HepG2 (cell line): ENCODE measurements at regions not wholly inside any gene's neighbourhood (a gene's known extent, or its start where the extent isn't known, plus 50 kb on each side); places are given as distances from the start of the nearest gene placed in this dataset.

Experiments
- ATAC-seq: fragments of 200-7000 bp; cut with Tn5 transposase; 3 replicates; pipeline ENCODE4 v1.9.1; 2020; ENCODE audit warnings: mild to moderate bottlenecking, moderate library complexity
- BruUV-seq: library from RNA; stranded (reverse); fragments of 400-500 nt; replicated peaks from 2 replicates; lab custom pipeline; 2021; lab: Mats Ljungman, UMichigan
- CTCF ChIA-PET: fragments of 300-600 bp; formaldehyde crosslinking; extraction: SDS; loops from one replicate; lab custom pipeline; 2021; ENCODE audit warnings: low total read pairs, inconsistent platforms, low intra/inter-chr PET ratio; lab: Yijun Ruan, JAX
- POLR2A ChIA-PET: fragments of 350-600 bp; sonication (Branson Sonifier 250); formaldehyde crosslinking; loops from one replicate; lab custom pipeline; 2020; ENCODE audit warnings: antibody characterized with exemption, inconsistent platforms; lab: Yijun Ruan, JAX
- DNase-seq: peaks from one replicate; pipeline ENCODE4 v3.0.0-alpha.2; 2015; ENCODE audit warnings: low spot score
- FAIRE-seq: peaks from 3 replicates; lab custom pipeline; 2011; peaks lifted over from hg19 to GRCh38; lab: Jason Lieb, UNC
- H2AFZ ChIP-seq: one replicate; pipeline ENCODE4 v1.6.1; 2011; ENCODE audit warnings: low read length, inconsistent platforms
- H3K27ac ChIP-seq: fragments of 300-600 bp; 3 replicates; pipeline ENCODE4 v1.8.0; 2011; ENCODE audit warnings: mixed run types, mild to moderate bottlenecking, mixed read lengths, low read length, inconsistent platforms; ENCODE audit not compliant: insufficient read depth; ENCODE audit errors: extremely low read length
- H3K27me3 ChIP-seq, 2 experiments: fragments of 200-600 bp in 1 of 2; 2 replicates in 1 of 2; 3 replicates in 1 of 2; pipeline versions ENCODE4 v1.6.0 to v1.8.0; 2011; ENCODE audit warnings: low read length in 2 of 2, mild to moderate bottlenecking in 2 of 2, moderate library complexity in 2 of 2, inconsistent platforms in 1 of 2; ENCODE audit not compliant: insufficient read depth in 2 of 2, control insufficient read depth in 1 of 2
- H3K36me3 ChIP-seq, 2 experiments: fragments of 200-600 bp in 1 of 2; replicated peaks in 1 of 2; 2 replicates in 1 of 2; 3 replicates in 1 of 2; pipeline versions ENCODE4 v1.5.1 to v1.8.0; 2011; ENCODE audit warnings: low read length in 2 of 2, inconsistent platforms in 1 of 2; ENCODE audit not compliant: insufficient read depth in 2 of 2, control insufficient read depth in 1 of 2
- H3K4me1 ChIP-seq: 2 replicates; pipeline ENCODE4 v1.5.1; 2012; ENCODE audit warnings: low read length, inconsistent platforms; ENCODE audit not compliant: insufficient read depth
- H3K4me2 ChIP-seq: 2 replicates; pipeline ENCODE4 v1.6.0; 2011; ENCODE audit warnings: low read depth, low read length, inconsistent platforms
- H3K4me3 ChIP-seq, 3 experiments: fragments of 200-600 bp in 1 of 3; sonication (generic), shearing (Covaris generic) in 1 of 3; replicated peaks in 1 of 3; 2 replicates each; pipeline ENCODE4 v1.5.1; 2011 to 2016; ENCODE audit warnings: low read length in 3 of 3, inconsistent platforms in 2 of 3, low read depth in 2 of 3, mild to moderate bottlenecking in 2 of 3, control low read depth in 1 of 3, mixed read lengths in 1 of 3; ENCODE audit not compliant: insufficient read depth in 1 of 3
- H3K79me2 ChIP-seq: one replicate; pipeline ENCODE4 v1.6.1; 2011; ENCODE audit warnings: low read length, inconsistent platforms; ENCODE audit not compliant: insufficient read depth
- H3K9ac ChIP-seq: 2 replicates; pipeline ENCODE4 v1.6.0; 2011; ENCODE audit warnings: mild to moderate bottlenecking, low read depth, low read length, inconsistent platforms; ENCODE audit not compliant: insufficient read depth
- H3K9me3 ChIP-seq: 2 replicates; pipeline ENCODE4 v1.5.1; 2012; ENCODE audit warnings: mild to moderate bottlenecking, low read length
- H4K20me1 ChIP-seq: 2 replicates; pipeline ENCODE4 v1.6.0; 2011; ENCODE audit warnings: inconsistent platforms, mild to moderate bottlenecking, low read length, moderate library complexity; ENCODE audit not compliant: insufficient read depth
- PHF8 ChIP-seq: sonication (generic); formaldehyde crosslinking; IDR thresholded peaks from 2 replicates; pipeline ENCODE4 v1.5.0; 2020; ENCODE audit warnings: missing genetic modification reagents
- TFAP4 ChIP-seq: sonication (generic); IDR thresholded peaks from 2 replicates; pipeline ENCODE4 v1.6.1; 2016; ENCODE audit warnings: low read depth, borderline replicate concordance
- ZIK1 ChIP-seq: sonication (generic); formaldehyde crosslinking; IDR thresholded peaks from 2 replicates; pipeline ENCODE4 v1.5.0; 2020; ENCODE audit warnings: mild to moderate bottlenecking, low read depth, missing genetic modification reagents, borderline replicate concordance
- ZNF20 ChIP-seq: sonication (generic); formaldehyde crosslinking; IDR thresholded peaks from 2 replicates; pipeline ENCODE4 v1.4.0; 2020; ENCODE audit warnings: mild to moderate bottlenecking, moderate library complexity, missing genetic modification reagents
- WGBS: methylation state at CpG from one replicate; pipeline ENCODE4 v1.1.6; 2017; ENCODE audit warnings: low lambda C conversion rate; 5-methylcytosine and 5-hydroxymethylcytosine counted together
- in situ Hi-C: cut with HindIII; loops from 2 replicates; pipeline ENCODE4 v1.10.0; 2017; ENCODE audit warnings: low pct_unique_long_range_greater_than_20kb; ENCODE audit not compliant: extremely low pct_ligation_motif_present
- intact Hi-C: fragments of 100-400 bp; cut with micrococcal nuclease; formaldehyde crosslinking; loops from one replicate; pipeline ENCODE4 v1.10.0; 2022; ENCODE audit not compliant: unreplicated experiment
- TF ChIP-seq, protein P1 (sequence below): sonication (generic); formaldehyde crosslinking; IDR thresholded peaks from 2 replicates; pipeline ENCODE4 v1.4.0; 2020; ENCODE audit warnings: missing genetic modification reagents, borderline replicate concordance

DNA sequence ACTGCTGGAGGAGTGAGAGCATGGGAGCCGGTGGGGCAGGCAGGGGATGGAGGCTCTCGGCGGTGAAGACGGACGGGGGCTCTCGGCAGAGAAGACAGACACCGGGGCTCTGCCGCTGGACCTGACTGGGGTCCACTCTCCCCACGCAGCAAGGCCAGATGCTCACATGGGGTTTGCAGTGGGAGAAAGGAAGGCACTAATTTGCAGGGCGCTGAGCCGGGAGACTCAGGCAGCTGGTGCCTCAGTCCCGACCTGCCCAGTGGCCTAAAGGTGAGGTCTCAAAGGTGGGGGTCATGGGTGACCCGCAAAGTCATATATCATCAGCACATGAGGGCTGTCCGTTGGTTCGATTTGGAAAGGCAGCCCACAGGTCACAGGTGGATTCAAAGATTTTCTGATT is 187.3 kb downstream of the ERMARD start:
- FAIRE-seq, result no peak
- no peak for TF ChIP-seq PHF8 (CRISPR knock-in tag)
- TF ChIP-seq ZNF20 (CRISPR knock-in tag), result no peak
- TF ChIP-seq TFAP4, result no peak
- TF ChIP-seq ZIK1 (CRISPR knock-in tag), result no peak
- TF ChIP-seq, protein P1, sequence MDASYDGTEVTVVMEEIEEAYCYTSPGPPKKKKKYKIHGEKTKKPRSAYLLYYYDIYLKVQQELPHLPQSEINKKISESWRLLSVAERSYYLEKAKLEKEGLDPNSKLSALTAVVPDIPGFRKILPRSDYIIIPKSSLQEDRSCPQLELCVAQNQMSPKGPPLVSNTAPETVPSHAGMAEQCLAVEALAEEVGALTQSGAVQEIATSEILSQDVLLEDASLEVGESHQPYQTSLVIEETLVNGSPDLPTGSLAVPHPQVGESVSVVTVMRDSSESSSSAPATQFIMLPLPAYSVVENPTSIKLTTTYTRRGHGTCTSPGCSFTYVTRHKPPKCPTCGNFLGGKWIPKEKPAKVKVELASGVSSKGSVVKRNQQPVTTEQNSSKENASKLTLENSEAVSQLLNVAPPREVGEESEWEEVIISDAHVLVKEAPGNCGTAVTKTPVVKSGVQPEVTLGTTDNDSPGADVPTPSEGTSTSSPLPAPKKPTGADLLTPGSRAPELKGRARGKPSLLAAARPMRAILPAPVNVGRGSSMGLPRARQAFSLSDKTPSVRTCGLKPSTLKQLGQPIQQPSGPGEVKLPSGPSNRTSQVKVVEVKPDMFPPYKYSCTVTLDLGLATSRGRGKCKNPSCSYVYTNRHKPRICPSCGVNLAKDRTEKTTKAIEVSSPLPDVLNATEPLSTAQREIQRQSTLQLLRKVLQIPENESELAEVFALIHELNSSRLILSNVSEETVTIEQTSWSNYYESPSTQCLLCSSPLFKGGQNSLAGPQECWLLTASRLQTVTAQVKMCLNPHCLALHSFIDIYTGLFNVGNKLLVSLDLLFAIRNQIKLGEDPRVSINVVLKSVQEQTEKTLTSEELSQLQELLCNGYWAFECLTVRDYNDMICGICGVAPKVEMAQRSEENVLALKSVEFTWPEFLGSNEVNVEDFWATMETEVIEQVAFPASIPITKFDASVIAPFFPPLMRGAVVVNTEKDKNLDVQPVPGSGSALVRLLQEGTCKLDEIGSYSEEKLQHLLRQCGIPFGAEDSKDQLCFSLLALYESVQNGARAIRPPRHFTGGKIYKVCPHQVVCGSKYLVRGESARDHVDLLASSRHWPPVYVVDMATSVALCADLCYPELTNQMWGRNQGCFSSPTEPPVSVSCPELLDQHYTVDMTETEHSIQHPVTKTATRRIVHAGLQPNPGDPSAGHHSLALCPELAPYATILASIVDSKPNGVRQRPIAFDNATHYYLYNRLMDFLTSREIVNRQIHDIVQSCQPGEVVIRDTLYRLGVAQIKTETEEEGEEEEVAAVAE, result no peak
- no peak overlapping the region for H2AFZ ChIP-seq
- H3K36me3 ChIP-seq, result no peaks in the 10 kb centered on the region
- no TSS peak for BruUV-seq
- H3K9me3 ChIP-seq, result no peaks in the 10 kb centered on the region
- POLR2A ChIA-PET, result no interaction called here
- ATAC-seq, result no peak
- H3K79me2 ChIP-seq, result no peaks in the 10 kb centered on the region
- H4K20me1 ChIP-seq, result no peaks in the 10 kb centered on the region
- intact Hi-C loops (no loop called here), in situ Hi-C loops (no loop called here)
- no peak overlapping the region for H3K27ac ChIP-seq
- H3K27me3 ChIP-seq, result peaks cover 28 to 90% of the 10 kb centered on the region in 2 experiments
- no peak overlapping the region for H3K4me2 ChIP-seq
- DNase-seq, result no peak
- H3K9ac ChIP-seq, result no peak overlapping the region
- H3K4me1 ChIP-seq, result peaks cover 4% of the 10 kb centered on the region; the same call in 1 of the 2 replicates
- WGBS, result 54% methylated on average over 15 of the region's 15 CpGs
- CTCF ChIA-PET, result no interaction called here
- H3K4me3 ChIP-seq, result no peak overlapping the region
